ENCODE measurements at regions not wholly inside any gene's neighbourhood (a gene's known extent, or its start where the extent isn't known, plus 50 kb on each side); places are given as distances from the start of the nearest gene placed in this dataset.

DNA sequence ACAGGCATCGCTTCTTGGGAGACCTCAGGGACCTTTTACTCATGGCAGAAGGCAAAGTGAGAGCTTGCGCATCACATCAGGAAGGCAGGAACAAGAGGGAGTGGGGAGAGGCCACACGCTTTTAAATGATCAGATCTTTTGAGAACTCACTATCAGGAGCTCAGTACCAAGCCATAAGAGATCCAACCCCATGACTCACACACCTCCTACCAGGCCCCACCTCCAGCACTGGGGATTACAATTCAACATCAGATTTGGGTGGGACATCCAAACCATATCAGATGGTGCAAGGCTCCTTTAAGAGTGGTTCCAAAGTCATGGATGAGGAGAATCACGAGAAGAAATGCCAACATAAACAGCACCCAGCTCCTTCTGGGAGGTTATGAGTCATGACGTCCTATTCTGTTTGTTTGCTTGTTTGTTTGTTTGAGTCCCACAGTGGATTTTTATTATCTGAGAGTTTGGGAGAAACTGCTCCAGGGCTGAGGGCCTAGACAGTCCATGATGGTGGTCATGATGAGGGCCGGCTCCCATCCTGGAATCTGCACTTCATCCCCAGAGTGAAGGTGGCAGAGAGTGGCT lies 453.5 kb downstream of the GADD45G start:
- TF ChIP-seq, protein P1, sequence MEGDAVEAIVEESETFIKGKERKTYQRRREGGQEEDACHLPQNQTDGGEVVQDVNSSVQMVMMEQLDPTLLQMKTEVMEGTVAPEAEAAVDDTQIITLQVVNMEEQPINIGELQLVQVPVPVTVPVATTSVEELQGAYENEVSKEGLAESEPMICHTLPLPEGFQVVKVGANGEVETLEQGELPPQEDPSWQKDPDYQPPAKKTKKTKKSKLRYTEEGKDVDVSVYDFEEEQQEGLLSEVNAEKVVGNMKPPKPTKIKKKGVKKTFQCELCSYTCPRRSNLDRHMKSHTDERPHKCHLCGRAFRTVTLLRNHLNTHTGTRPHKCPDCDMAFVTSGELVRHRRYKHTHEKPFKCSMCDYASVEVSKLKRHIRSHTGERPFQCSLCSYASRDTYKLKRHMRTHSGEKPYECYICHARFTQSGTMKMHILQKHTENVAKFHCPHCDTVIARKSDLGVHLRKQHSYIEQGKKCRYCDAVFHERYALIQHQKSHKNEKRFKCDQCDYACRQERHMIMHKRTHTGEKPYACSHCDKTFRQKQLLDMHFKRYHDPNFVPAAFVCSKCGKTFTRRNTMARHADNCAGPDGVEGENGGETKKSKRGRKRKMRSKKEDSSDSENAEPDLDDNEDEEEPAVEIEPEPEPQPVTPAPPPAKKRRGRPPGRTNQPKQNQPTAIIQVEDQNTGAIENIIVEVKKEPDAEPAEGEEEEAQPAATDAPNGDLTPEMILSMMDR (IDR thresholded peaks at IDR 0.05; ENCODE audit: low read length), result no peak
- no peak for TF ChIP-seq EZH2 (IDR thresholded peaks at IDR 0.05; ENCODE audit: borderline replicate concordance, low read length)

Measured in OCI-LY1 (cell line).